ENCODE measurements at regions not wholly inside any gene's neighbourhood (a gene's known extent, or its start where the extent isn't known, plus 50 kb on each side); places are given as distances from the start of the nearest gene placed in this dataset.

GRCh38 chr9:3730511-3730922 is 204.7 kb upstream of the RFX3 start:
- H3K27me3 ChIP-seq (ENCODE audit: low read depth, low read length), result no peaks in the 10 kb centered on the region
- H3K36me3 ChIP-seq (replicated peaks; ENCODE audit: low read depth, low read length), result no peaks in the 10 kb centered on the region
- no peak overlapping the region for H2AFZ ChIP-seq (ENCODE audit: low read depth, low read length)
- H3K9me3 ChIP-seq (ENCODE audit: insufficient read depth, low read length), result no peaks in the 10 kb centered on the region
- H3K4me2 ChIP-seq (ENCODE audit: low read length), result peak overlapping the region; percentile 40
- no peaks in the 10 kb centered on the region for H4K20me1 ChIP-seq (ENCODE audit: insufficient read depth, low read length)
- H3K79me2 ChIP-seq (ENCODE audit: low read length), result no peaks in the 10 kb centered on the region
- TF ChIP-seq EZH2phosphoT487 (IDR thresholded peaks at IDR 0.05; ENCODE audit: low read depth) (no peak), CTCF (IDR thresholded peaks at IDR 0.05; ENCODE audit: low read depth, low read length) (no peak)
- H3K4me3 ChIP-seq (ENCODE audit: low read length), result 0 out of 2 replicates have a peak overlapping the region, but pooled peaks have one; percentile 13
- no peak overlapping the region for H3K27ac ChIP-seq (ENCODE audit: low read length)
- H3K9ac ChIP-seq (ENCODE audit: low read length), result no peak overlapping the region
- H3K4me1 ChIP-seq (ENCODE audit: low read length), result peaks cover 11% of the 10 kb centered on the region

GRCh38 chr9:3721096-3721495 is 195.3 kb upstream of the RFX3 start:
- no peak overlapping the region for H2AFZ ChIP-seq (ENCODE audit: low read depth, low read length)
- H3K9me3 ChIP-seq (ENCODE audit: insufficient read depth, low read length), result no peaks in the 10 kb centered on the region
- no peak overlapping the region for H3K9ac ChIP-seq (ENCODE audit: low read length)
- H3K79me2 ChIP-seq (ENCODE audit: low read length), result no peaks in the 10 kb centered on the region
- no peak overlapping the region for H3K4me3 ChIP-seq (ENCODE audit: low read length)
- no peaks in the 10 kb centered on the region for H3K4me1 ChIP-seq (ENCODE audit: low read length)
- no peaks in the 10 kb centered on the region for H4K20me1 ChIP-seq (ENCODE audit: insufficient read depth, low read length)
- no peaks in the 10 kb centered on the region for H3K36me3 ChIP-seq (replicated peaks; ENCODE audit: low read depth, low read length)
- H3K27me3 ChIP-seq (ENCODE audit: low read depth, low read length), result no peaks in the 10 kb centered on the region
- no peak for TF ChIP-seq CTCF (IDR thresholded peaks at IDR 0.05; ENCODE audit: low read depth, low read length)
- no peak for TF ChIP-seq EZH2phosphoT487 (IDR thresholded peaks at IDR 0.05; ENCODE audit: low read depth)
- no peak overlapping the region for H3K4me2 ChIP-seq (ENCODE audit: low read length)
- H3K27ac ChIP-seq (ENCODE audit: low read length), result no peak overlapping the region

- Histone ChIP-seq H3K79me2 (ENCODE audit: low read length) (no peaks in the 10 kb centered on the region), H3K4me1 (ENCODE audit: low read length) (no peaks in the 10 kb centered on the region), H3K4me3 (ENCODE audit: low read length) (no peak overlapping the region), H4K20me1 (ENCODE audit: insufficient read depth, low read length) (no peaks in the 10 kb centered on the region), H3K9ac (ENCODE audit: low read length) (no peak overlapping the region), H3K9me3 (ENCODE audit: insufficient read depth, low read length) (no peaks in the 10 kb centered on the region), H3K4me2 (ENCODE audit: low read length) (no peak overlapping the region), H3K27ac (ENCODE audit: low read length) (no peak overlapping the region), H2AFZ (ENCODE audit: low read depth, low read length) (no peak overlapping the region), H3K36me3 (replicated peaks; ENCODE audit: low read depth, low read length) (no peaks in the 10 kb centered on the region), H3K27me3 (ENCODE audit: low read depth, low read length) (no peaks in the 10 kb centered on the region)
- no peak for TF ChIP-seq CTCF (IDR thresholded peaks at IDR 0.05; ENCODE audit: low read depth, low read length)
Measured at GRCh38 chr9:3719286-3719685, 193.5 kb upstream of the RFX3 start.

- TF ChIP-seq CTCF (IDR thresholded peaks at IDR 0.05; ENCODE audit: low read depth, low read length) (no peak), EZH2phosphoT487 (IDR thresholded peaks at IDR 0.05; ENCODE audit: low read depth) (no peak)
- H3K4me1 ChIP-seq (ENCODE audit: low read length), result no peaks in the 10 kb centered on the region
- H3K4me3 ChIP-seq (ENCODE audit: low read length), result no peak overlapping the region
- H3K27me3 ChIP-seq (ENCODE audit: low read depth, low read length), result no peaks in the 10 kb centered on the region
- no peaks in the 10 kb centered on the region for H3K36me3 ChIP-seq (replicated peaks; ENCODE audit: low read depth, low read length)
- no peak overlapping the region for H3K9ac ChIP-seq (ENCODE audit: low read length)
- H3K4me2 ChIP-seq (ENCODE audit: low read length), result no peak overlapping the region
- H3K27ac ChIP-seq (ENCODE audit: low read length), result no peak overlapping the region
- H2AFZ ChIP-seq (ENCODE audit: low read depth, low read length), result no peak overlapping the region
- H3K79me2 ChIP-seq (ENCODE audit: low read length), result no peaks in the 10 kb centered on the region
- no peaks in the 10 kb centered on the region for H4K20me1 ChIP-seq (ENCODE audit: insufficient read depth, low read length)
- no peaks in the 10 kb centered on the region for H3K9me3 ChIP-seq (ENCODE audit: insufficient read depth, low read length)
Measured at GRCh38 chr9:3716415-3716814, 190.6 kb upstream of the RFX3 start.
